ENCODE measurements at regions not wholly inside any gene's neighbourhood (a gene's known extent, or its start where the extent isn't known, plus 50 kb on each side); places are given as distances from the start of the nearest gene placed in this dataset.

GRCh38 chr2:12817870-12818269, 101.1 kb downstream of the TRIB2 start:
- H3K4me3 ChIP-seq (ENCODE audit: low read depth, low read length): no peak overlapping the region
- in situ Hi-C loops (cut with HindIII; ENCODE audit: low sequenced_read_pairs): no loop called here
- TF ChIP-seq, protein P1, sequence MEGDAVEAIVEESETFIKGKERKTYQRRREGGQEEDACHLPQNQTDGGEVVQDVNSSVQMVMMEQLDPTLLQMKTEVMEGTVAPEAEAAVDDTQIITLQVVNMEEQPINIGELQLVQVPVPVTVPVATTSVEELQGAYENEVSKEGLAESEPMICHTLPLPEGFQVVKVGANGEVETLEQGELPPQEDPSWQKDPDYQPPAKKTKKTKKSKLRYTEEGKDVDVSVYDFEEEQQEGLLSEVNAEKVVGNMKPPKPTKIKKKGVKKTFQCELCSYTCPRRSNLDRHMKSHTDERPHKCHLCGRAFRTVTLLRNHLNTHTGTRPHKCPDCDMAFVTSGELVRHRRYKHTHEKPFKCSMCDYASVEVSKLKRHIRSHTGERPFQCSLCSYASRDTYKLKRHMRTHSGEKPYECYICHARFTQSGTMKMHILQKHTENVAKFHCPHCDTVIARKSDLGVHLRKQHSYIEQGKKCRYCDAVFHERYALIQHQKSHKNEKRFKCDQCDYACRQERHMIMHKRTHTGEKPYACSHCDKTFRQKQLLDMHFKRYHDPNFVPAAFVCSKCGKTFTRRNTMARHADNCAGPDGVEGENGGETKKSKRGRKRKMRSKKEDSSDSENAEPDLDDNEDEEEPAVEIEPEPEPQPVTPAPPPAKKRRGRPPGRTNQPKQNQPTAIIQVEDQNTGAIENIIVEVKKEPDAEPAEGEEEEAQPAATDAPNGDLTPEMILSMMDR (IDR thresholded peaks at IDR 0.05; ENCODE audit: low read depth, low read length): no peak
- DNase-seq (ENCODE audit: low read depth, low spot score): no peak

DNA sequence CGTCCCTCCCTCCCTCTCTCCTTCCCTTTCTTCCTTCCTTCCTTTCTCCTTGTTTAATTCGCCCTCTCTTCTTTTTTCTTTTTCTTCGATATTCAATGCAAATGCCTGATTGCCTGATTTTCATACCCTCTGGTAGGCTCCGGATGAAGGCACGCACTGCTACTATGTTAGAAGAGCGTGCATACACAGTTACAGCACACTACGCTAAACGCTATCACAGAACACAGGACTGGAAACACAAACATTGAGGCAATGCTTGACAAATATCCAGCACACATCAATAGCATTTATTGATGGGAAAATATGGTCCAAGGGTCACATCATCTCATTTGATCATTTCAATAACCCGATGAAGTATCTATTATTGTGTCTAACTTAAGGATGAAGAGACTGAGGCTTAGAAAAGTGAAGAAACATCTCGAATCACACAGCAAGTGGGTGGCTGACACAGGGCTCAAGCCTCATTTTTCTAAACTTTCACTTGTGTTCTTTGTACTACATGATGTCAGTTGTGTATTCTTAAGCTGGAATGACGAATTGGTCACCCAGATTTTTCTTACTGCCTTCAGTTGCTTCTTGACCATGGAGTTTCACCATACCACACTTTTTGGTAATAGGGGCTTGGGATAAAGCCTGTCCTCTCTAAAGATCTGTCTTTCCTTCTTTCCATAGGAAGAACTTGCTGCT, 101.8 kb downstream of the TRIB2 start:
- no peak overlapping the region for H3K4me3 ChIP-seq (ENCODE audit: low read depth, low read length)
- TF ChIP-seq, protein P1 (IDR thresholded peaks at IDR 0.05; ENCODE audit: low read depth, low read length): no peak
- in situ Hi-C loops (cut with HindIII; ENCODE audit: low sequenced_read_pairs): no loop called here
- no peak for DNase-seq (ENCODE audit: low read depth, low spot score)

DNA sequence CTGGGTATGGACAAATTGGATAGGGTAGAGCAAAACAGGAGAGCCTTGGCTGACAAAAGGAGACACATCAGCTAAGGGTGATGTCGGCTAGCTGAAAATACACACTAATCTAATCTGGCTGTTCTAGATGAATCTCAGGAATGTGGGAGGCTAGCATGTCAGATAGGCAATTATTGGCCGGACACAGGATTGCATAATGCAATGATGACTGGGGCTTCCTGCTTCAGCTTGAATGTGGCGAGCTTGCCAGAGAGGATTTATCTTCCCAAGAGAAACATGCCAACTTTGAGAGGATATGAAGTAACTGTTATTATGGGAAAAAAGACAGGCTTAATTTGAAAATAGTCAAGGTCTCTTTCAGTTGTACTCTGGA, 102.4 kb downstream of the TRIB2 start:
- H3K4me3 ChIP-seq (ENCODE audit: low read depth, low read length): no peak overlapping the region
- TF ChIP-seq, protein P1 (IDR thresholded peaks at IDR 0.05; ENCODE audit: low read depth, low read length): no peak
- in situ Hi-C loops (cut with HindIII; ENCODE audit: low sequenced_read_pairs): no loop called here
- DNase-seq (ENCODE audit: low read depth, low spot score): peak; percentile 96

DNA sequence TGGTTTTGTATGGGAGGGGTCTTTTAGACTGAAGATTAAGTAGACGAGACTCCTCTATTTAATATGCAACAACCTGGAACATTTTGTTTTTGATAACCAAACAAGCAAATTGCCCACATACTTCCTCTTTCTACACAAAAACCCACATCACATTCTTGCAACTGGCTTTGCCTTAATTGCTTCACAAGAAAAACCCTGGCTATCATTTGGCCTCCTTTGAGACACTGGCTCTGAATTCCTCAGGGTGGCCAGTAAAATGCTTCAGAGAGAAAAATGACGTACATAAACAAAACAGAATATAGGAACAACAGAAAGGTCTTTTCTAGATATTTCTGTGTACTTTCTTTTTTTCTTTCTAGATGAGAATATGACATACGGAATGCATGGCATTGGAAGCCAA, 103.0 kb downstream of the TRIB2 start:
- DNase-seq (ENCODE audit: low read depth, low spot score): peak; percentile 63

GRCh38 chr2:12821656-12822055, 104.9 kb downstream of the TRIB2 start:
- TF ChIP-seq, protein P1 (IDR thresholded peaks at IDR 0.05; ENCODE audit: low read depth, low read length): no peak
- no peak for DNase-seq (ENCODE audit: low read depth, low spot score)

More for the DNA sequence above, 103.0 kb downstream of the TRIB2 start:
- TF ChIP-seq, protein P1 (IDR thresholded peaks at IDR 0.05; ENCODE audit: low read depth, low read length): no peak
- in situ Hi-C loops (cut with HindIII; ENCODE audit: low sequenced_read_pairs): no loop called here
- H3K4me3 ChIP-seq (ENCODE audit: low read depth, low read length): no peak overlapping the region

GRCh38 chr2:12824351-12824777, 107.6 kb downstream of the TRIB2 start:
- TF ChIP-seq, protein P1 (IDR thresholded peaks at IDR 0.05; ENCODE audit: low read depth, low read length): no peak
- in situ Hi-C loops (cut with HindIII; ENCODE audit: low sequenced_read_pairs): no loop called here
- DNase-seq (ENCODE audit: low read depth, low spot score): peak; percentile 31
- H3K4me3 ChIP-seq (ENCODE audit: low read depth, low read length): no peak overlapping the region

More at GRCh38 chr2:12821656-12822055, 104.9 kb downstream of the TRIB2 start:
- in situ Hi-C loops (cut with HindIII; ENCODE audit: low sequenced_read_pairs): no loop called here
- H3K4me3 ChIP-seq (ENCODE audit: low read depth, low read length): no peak overlapping the region

Measured in astrocyte of the spinal cord (primary cell).